ENCODE measurements at regions not wholly inside any gene's neighbourhood (a gene's known extent, or its start where the extent isn't known, plus 50 kb on each side); places are given as distances from the start of the nearest gene placed in this dataset.

DNA sequence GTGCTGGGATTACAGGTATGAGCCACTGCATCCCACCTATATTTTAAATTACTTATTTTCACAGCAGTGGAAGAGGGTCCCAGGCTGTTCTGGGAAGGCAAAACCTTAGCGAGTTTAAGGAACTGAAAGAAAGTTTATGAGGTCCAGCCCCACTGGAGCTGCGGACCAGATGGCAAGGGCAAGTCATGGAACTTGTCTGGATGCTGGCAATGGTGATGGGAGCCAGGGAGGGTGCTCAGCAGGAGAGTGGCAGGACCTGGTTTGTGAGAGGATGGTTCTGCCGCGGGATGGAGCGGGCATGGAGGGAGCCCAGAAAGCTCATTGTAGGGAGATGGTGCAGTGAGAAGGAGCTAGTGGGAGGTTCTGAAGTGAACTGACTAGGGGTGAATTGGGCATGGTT, 50.6 kb upstream of the SLC45A1 start:
- no peak for DNase-seq

DNA sequence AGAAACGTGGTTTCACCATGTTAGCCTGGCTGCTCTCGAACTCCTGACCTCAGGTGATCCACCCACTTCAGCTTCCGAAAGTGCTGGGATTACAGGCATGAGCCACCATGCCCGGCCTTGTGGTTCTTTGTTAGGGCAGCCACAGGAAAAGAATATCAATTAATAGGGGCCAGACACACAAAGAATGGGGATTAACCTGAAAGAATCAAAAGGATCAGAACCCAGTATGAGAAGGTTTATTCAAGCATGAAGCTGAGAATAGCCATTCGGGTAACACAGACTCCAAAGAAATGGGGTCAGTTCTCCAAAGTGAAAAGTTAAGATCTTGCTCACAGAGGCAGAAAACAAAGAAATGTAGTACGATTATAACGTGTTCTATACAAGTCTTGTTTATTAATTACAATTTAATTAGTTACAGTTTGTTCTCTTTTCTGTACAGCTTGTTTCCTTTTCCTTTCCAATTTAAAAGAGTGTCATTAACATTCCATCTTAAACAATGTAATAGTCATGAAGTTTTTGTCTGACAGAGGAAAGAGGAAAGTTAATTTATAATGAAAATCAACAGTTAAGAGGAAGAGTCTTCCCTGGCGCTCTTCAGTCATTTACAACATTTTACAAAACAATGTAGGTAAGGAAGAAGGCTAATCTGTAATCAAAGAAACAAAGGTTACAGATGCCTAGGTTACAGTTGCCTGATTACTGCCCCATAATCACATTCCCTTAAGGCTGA, 51.3 kb upstream of the SLC45A1 start:
- no peak for DNase-seq

DNA sequence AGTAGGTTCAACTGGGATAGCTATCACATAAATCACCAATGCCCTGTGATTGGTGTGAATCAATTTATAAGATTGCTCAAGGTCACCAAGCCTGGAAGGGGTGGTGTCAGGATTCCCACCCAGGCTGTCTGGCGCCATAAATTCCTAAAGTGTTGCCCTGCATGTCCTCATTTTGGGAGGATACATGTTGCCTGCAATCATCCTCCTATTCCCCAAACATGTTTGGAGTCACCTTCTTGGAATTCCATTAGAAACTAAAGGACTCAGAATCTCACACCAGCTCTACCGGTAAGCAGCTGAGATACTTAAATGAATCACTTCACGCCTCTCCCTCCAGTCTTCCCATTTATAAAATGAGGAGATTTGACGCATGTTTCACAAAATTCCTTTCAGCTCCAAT, 54.1 kb upstream of the SLC45A1 start:
- DNase-seq = no peak

DNA sequence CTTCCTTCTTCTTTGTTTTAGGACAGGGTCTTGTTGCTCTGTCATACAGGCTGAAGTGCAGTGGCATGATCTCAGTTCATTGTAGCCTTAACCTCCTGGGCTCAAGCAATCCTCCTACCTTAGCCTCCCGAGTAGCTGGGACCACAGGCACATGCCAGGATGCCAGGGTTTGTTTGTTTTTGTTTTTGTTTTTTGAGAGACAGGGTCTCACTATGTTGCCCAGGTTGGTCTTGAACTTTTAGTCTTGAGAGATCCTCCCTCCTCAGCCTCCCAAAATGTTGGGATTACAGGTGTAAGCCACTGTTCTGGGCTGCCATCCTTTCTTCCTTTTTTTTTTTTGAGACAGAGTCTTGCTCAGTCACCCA, 56.5 kb upstream of the SLC45A1 start:
- no peak for DNase-seq

DNA sequence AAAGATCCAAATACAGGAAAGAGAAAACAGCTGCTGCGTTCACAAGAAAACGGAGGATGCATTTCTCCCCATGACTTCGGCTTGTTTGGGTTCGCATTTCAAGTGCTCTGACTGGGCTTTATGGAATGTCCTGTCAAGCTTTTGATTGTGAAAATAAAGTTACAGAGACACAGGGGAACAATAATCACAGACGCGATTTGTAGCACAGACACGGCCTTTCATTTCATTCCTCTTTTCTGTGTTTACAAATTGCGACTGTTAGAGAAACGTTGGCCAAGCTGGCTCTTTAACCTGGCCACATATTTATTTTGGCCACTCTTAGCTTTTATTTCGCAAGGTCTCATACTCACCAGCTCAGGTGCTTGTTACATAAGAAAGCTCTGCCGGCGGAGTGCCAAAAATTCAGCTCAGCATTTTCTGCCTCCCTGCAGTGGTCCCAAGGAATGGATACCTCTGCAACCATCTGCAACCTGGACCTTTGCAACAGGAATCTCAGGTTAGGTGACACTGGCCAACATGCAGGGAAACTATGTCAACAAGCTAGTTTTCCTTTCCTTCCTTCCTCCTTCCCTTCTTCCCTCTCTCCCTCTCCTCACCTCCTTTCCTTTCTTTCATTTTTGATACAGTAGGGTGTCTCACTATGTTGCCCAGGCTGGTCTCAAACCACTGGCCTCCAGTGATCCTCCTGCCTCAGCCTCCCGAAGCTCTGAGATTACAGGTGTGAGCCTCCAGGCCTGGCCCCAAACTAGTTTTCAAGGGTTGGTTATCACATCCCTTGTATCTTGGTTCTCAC, 58.2 kb upstream of the SLC45A1 start:
- no peak for DNase-seq

DNA sequence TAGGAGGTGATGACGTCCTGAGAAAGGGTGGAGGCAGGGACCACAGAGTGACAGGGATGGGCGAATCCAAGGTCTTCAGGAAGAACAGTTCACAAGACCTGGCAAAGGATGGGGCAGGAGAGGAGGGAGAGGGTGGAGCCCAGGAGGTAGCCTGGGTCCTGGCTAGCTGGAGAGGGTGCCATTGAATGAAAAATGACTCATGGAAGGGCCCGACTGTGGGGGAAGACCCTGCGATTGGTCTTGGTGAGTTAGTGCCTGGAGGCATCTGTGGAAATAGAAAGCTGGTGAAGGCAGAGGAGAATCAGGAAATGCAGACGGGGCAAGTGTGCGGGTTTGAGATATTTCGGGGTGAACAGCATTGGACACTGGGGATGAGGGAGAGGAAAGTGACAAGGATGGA, 60.3 kb upstream of the SLC45A1 start:
- no peak for DNase-seq

DNA sequence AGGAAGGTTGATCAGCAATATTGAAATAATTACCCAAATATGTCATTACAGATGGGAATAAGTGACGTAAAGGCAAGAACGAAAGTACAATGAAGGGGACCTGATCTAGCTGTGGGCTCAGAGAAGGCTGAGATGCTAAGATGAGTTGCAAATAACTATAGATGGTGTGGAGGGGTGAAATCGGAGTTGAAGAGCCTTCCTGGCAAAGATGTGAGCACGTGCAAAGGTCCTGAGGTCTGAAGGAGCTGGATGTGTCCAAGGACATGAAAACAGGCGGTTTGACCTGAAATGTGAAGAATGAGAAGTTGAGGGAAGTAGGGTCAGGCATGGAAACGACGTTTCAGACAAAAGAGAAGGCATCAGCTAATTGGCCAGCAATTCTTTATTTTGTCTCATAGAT, 61.6 kb upstream of the SLC45A1 start:
- DNase-seq = no peak

DNA sequence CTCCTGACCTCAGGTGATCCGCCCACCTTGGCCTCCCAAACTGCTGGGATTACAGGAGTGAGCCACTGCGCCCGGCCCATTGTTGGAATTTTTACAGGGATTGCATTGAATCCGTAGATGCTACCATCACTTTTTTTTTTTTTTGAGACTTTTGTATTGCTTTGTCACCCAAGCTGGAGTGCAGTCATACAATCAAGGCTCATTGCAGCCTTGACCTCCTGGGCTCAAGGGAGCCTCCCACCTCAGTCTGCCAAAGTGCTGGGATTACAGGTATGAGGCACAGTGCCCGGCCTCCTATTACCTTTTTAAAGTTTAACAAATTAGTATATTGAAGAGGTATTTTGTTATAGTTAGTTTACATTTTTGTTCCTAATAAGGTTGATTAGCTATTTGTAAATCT, 62.2 kb upstream of the SLC45A1 start:
- DNase-seq = no peak

DNA sequence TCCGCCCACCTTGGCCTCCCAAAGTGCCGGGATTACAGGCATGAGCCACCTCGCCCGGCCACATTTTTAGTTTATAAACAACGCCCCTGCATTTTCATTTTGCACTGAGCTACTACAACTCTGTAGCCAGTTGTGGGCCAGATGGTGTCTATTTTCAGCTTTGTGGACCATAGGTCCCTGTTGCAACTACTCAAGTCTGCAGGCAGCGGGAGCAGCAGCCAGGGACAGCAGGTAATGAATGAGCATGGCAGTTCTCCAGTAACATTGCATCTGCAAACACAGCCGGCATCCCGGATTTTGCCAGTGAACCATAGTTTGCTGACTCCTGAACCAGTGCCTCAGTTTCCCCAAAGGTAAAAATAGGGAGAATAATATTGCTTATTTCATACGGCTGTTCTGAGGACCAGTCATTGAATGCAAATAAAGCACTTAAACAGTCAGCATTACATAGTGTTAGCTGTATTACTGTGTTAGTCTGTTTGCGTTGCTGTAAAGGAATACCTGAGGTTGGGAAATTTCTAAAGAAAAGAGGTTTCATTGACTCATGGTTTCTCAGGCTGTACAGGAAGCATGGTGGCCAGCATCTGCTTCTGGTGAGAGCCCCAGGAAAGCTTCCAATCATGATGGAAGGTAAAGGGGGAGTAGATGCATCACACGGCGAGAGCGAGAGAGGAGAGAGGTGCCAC, 65.5 kb upstream of the SLC45A1 start:
- no peak for DNase-seq

DNA sequence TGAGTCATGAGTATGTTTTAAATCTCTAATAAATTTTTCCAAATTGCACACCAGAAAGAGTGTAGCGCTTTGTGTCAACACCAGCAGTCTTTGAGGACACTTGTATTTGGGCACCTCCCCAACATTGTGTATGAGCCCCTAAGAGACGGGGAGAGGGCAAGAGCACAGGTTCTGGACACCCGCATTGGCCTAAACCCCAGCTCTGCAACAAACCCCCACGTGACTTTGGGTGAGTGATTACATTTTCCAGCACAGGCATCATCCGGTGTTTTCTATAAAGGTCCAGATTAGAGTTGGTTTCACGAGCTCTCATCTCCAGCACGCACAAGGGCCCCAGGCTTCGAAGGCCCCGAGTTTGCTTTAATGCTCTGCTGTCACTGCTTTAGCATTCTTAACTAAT, 66.3 kb upstream of the SLC45A1 start:
- no peak for DNase-seq

DNA sequence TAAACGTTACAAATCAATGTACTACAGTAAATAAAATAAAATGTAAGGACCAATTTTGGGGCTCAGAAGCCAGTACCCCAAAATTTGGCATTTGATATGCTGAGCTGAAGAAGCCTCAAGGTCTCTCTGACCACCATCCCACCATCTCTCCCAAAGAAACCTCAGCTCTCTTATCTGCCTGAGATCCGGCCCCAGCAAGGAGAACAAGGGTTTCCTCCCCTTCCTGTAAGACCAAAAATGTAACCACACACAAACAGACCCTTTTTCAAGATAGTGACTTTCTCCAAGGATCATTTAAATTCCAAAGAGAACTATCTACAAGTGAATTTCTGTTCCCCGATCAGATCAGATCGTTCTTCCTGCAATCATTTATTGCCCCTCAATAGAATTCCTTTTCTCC, 68.1 kb upstream of the SLC45A1 start:
- DNase-seq = no peak

DNA sequence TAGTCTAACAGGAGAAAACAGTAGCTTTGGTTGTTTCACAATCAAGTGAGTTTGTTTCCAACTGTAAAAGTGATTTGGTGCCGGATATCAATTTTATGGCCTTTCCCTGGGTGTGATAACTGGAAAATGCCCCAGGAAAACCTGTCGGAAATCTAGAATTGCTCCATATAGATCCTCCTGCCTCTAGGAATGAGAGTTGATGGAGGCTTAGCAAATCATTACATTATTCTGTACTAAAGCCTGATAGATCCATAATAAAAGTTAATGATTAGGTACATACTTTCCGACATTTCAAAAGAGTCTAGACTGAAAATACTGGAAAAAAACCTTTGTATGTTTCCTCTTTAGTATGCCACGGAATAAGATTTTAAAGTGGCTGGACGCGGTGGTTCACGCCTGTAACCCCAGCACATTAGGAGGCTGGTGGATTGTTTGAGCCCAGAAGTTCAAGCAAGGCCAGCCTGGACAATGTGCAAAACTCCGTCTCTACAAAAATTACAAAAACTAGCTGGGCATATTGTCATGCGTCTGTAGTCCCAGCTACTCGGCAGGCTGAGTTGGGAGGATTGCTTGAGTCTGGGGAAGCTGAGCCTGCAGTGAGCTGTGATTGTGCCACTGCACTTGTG, 70.0 kb upstream of the SLC45A1 start:
- DNase-seq = no peak

DNA sequence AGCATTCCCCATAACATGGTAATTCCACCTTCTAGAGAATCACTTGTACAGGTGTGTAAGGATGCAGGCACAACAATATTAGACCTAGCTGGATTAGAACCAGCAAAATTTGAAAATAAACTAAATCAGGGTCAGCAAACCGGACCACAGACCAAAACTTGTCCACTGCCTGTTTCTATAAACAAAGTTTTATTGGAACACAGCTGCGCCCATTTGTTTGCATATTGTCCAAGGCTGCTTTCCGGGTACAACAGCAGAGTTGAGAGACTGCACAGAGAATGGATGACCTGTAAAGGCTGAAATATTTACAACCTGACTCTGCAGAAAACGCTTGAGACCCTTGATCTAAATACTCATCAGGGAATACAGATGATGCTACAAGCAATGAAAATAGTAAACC, 73.6 kb upstream of the SLC45A1 start:
- DNase-seq = no peak

DNA sequence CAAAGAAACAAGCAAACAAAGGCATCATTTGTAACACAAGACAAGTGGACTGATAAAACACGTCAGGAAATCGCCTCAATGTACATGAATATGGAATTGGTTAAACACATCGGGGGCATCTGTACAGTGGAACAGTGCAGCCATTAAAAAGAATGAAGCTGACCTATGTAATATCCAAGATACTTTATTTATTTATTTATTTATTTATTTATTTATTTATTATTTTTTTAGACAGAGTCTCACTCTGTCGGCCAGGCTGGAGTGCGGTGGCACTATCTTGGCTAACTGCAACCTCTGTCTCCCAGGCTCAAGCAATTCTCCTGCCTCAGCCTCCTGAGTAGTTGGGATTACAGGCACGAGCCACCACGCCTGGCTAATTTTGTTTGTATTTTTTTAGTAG, 75.4 kb upstream of the SLC45A1 start:
- DNase-seq = no peak

DNA sequence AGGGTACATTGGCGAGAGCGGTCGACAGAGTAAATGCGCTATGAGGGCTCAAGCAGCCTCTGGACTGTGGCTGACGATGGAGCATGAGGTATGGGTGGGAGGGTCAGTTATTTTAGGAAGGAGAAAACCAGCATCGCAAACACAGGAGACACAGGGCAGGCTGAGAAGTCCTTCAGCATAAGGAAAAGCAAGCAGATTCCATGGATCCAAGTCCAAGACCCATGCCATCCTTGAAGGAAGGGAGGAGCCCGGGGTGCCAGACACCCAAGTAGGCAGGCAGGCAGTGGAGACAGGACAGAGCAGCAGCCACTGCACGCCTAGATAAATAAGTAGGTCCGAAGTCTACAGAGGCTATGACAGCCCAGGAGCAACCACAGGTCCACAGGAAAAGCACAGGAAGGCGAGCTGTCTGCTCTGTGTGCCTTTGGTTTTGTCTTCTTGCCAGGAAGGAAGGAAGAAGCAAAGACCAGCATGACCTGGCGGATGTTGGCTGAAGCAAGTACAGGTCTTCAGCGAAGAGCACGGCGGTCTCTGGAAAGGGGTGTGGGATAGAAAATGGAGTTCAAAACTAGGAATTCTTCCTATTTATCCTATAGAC, 76.4 kb upstream of the SLC45A1 start:
- no peak for DNase-seq

DNA sequence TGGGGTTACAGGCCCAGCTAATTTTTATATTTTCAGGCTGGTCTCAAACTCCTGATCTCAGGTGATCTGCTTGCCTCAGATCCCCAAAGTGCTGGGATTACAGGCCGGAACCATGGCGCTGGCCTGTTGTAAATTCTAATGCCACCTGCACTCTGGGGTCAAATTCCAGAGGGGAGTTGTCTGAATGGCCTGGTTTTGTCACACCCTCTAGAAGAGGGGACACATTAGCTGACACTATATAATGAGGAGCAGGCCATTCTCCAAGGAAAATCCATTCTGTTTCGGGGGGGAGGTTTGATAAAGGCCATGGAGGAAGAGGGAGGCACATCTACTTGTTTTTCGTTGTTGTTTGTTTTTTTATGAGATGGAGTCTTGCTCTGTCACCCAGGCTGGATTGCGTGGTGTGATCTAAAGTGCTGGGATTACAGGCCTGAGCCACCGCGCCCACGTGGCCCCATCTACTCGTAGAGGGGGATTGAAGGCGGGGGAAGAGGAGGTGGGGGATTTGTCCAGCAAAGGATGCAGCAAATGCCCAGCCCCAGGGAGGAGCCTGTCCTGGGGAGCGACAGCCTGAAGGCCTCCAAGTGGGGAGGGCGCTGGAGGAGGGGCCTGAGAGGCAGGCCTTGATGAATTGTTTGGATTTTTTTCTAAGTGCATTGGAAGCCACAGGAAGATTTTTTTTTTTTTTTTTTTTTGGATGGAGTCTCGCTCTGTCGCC, 78.4 kb upstream of the SLC45A1 start:
- DNase-seq = no peak

DNA sequence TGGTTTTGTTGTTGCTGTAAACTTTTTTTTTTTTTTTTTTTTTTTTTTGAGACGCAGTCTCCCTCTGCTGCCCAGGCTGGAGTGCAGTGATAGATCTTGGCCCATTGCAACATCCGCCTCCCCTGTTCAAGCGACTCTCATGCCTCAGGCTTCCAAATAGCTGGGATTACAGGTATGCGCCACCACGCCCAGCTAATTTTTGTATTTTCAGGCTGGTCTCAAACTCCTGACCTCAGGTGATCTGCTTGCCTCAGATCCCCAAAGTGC, 78.9 kb upstream of the SLC45A1 start:
- no peak for DNase-seq

DNA sequence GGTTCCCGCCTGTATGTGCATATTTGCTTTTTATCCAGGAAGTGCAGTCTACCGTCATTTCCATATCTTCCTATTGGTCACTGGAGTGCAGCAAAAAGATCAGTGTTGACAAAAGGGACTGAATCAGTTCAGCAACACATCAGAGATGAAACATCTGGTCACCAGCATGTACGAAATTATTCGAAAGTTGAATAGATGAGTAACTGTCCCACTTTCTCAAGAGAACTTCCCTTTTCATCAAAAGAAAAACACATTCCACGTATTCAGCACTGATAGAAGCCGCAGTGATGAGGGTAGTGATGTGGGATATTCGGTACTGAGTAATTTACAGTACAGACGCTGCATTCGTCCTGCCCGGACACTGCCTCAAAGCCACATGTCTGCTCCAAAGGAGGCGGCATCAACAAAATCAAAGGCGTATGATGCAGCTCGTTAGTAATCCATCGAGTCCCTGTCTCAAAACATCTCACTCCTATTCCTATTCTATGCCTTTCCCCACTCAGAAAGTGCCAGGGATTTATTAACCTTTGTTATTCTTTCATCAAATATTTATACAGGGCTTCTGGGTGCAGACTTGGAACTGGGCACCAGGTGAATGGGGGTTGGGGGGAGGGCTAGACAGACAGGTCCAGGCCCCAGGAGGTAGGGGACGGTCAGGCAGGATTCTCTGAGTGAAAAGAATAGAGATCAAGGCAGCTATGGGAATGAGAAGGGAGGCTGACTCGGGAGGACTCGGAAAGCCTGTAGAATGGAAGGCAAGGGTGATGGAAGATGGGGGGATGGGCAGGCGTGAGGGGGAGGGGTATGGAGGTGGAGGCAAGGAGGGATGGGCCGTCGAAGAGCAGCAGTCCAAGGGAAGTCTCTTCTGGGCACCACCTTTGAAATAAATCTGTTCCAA, 79.5 kb upstream of the SLC45A1 start:
- no peak for DNase-seq

DNA sequence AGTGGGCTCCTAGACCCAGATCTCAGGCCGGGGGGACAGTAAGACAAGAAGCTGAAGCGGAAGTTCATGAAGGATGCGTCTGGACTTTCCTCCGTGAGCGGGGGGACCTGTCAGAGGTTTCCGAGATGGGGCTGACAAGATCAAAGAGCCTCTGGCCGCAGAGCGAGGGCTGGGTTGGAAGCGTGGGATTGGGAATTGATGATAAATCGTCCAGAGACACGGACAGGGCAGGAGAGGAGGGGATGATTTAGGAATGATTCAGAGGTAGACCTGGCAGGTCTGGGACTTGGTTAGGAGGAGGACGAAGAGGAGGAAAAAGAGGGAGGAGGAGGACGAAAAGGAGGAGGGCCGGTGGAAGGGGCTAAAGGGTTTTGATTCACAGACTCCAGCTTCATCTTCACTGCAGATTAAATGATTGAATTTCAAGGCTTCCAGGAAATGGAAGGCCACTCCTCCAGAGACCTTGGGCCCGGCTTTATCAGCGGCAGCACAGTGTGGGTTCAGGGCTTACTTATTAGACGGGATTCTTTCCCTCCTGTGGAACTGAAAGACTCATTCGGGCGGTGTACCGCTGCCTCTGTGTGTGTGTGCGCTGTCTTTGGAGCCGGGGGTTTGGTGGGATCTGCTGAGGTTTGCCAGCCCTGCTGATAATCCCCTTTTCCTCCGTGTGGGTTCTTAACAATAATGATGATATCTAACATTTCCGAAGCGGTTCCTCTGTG, 85.7 kb upstream of the SLC45A1 start:
- no peak for DNase-seq

DNA sequence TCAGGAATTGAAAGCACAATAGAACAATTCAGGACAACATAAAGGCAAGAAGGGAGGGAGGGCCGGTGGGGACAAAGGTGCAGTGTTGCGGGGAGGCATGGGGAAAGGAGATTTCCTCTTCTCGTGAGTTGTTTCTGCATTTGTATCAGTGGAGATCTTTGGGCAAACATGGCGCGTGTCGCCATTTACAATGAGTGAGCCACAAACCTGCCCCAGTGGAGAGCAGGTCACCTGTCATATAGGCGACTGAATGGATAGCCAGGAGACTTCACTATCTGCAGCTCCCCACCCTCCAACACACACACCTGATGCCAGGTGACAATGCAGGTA, 87.7 kb upstream of the SLC45A1 start:
- no peak for DNase-seq

DNA sequence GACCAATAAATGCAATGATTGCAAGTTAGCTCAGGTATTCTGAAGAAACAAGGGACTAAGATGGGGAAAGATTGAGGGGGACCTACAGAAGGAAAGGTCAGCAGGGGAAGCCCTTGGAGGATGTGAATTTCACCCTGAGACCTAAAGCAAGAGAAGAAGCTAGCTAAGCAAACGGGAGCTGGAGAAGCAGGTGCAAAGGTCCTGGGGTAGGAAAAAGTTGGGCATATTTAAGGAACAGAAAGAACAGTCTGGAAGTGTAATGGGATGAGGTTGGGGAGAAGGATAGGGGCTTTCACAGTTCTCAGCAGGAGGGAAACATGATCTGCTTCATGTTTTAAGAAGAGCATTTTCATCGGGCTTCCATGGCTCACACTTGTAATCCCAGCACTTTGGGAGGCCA, 89.7 kb upstream of the SLC45A1 start:
- DNase-seq = no peak
